WTC11 (cell line): ENCODE measurements at regions not wholly inside any gene's neighbourhood (a gene's known extent, or its start where the extent isn't known, plus 50 kb on each side); places are given as distances from the start of the nearest gene placed in this dataset.

ENCODE experiments used
- ATAC-seq: fragments of 200-7000 bp; cut with Tn5 transposase; 2 replicates; pipeline ENCODE4 v1.10.0; 2021; ENCODE audit warnings: mild to moderate bottlenecking, moderate library complexity
- CTCF ChIA-PET: fragments of 300-600 bp; sonication (Branson Sonifier 250); formaldehyde crosslinking; loops from one replicate; lab custom pipeline; 2021; ENCODE audit warnings: antibody characterized with exemption; lab: Charles Lee
- POLR2A ChIA-PET: fragments of 350-600 bp; sonication (Branson Sonifier 250); formaldehyde crosslinking; loops from one replicate; lab custom pipeline; 2021; ENCODE audit warnings: antibody characterized with exemption; lab: Charles Lee
- DNase-seq: peaks from one replicate; pipeline ENCODE4 v3.0.0; 2021; ENCODE audit warnings: low spot score
- H3K27ac Mint-ChIP-seq: 2 replicates; pipeline ENCODE4 v1.8.0; 2021; ENCODE audit warnings: mixed read lengths
- H3K27me3 Mint-ChIP-seq: 2 replicates; pipeline ENCODE4 v1.8.0; 2021; ENCODE audit warnings: low read depth, mild to moderate bottlenecking, moderate library complexity, mixed read lengths
- H3K36me3 Mint-ChIP-seq: 2 replicates; pipeline ENCODE4 v1.8.0; 2021; ENCODE audit warnings: mixed read lengths
- H3K4me1 Mint-ChIP-seq: 2 replicates; pipeline ENCODE4 v1.8.0; 2022; ENCODE audit warnings: mixed read lengths
- H3K4me3 Mint-ChIP-seq: 2 replicates; pipeline ENCODE4 v1.8.0; 2021; ENCODE audit warnings: mild to moderate bottlenecking, moderate library complexity, mixed read lengths
- H3K9me3 Mint-ChIP-seq: 2 replicates; pipeline ENCODE4 v1.8.0; 2021; ENCODE audit warnings: mixed read lengths
- CBFB ChIP-seq: sonication (generic); formaldehyde crosslinking; IDR thresholded peaks from 2 replicates; pipeline ENCODE4 v1.8.1; 2022; ENCODE audit warnings: mild to moderate bottlenecking, low read depth, missing genetic modification reagents
- CREM ChIP-seq: sonication (generic); formaldehyde crosslinking; IDR thresholded peaks from 2 replicates; pipeline ENCODE4 v1.8.1; 2022; ENCODE audit warnings: mild to moderate bottlenecking, missing genetic modification reagents, moderate library complexity
- E2F5 ChIP-seq: sonication (generic); formaldehyde crosslinking; IDR thresholded peaks from 2 replicates; pipeline ENCODE4 v1.8.1; 2022; ENCODE audit warnings: mild to moderate bottlenecking, moderate library complexity, missing genetic modification reagents
- FOXP1 ChIP-seq: sonication (generic); formaldehyde crosslinking; IDR thresholded peaks from 2 replicates; pipeline ENCODE4 v1.8.0; 2022; ENCODE audit warnings: missing genetic modification reagents, mild to moderate bottlenecking, moderate library complexity, borderline replicate concordance
- IRF2 ChIP-seq: sonication (generic); formaldehyde crosslinking; IDR thresholded peaks from 2 replicates; pipeline ENCODE4 v1.8.0; 2022; ENCODE audit warnings: low read depth, missing genetic modification reagents, borderline replicate concordance
- JAZF1 ChIP-seq: fragments of 250-450 bp; sonication (Bioruptor Pico); IDR thresholded peaks from 2 replicates; pipeline ENCODE4 v1.9.0; 2021; ENCODE audit warnings: moderate library complexity, mild to moderate bottlenecking, inconsistent platforms
- MXD4 ChIP-seq: fragments of 250-450 bp; sonication (Bioruptor Pico); IDR thresholded peaks from 2 replicates; pipeline ENCODE4 v1.8.0; 2021; ENCODE audit warnings: mild to moderate bottlenecking, moderate library complexity, borderline replicate concordance
- NFE2L1 ChIP-seq: sonication (generic); formaldehyde crosslinking; IDR thresholded peaks from 2 replicates; pipeline ENCODE4 v1.8.1; 2023; ENCODE audit warnings: missing genetic modification reagents
- SMAD3 ChIP-seq: sonication (generic); formaldehyde crosslinking; IDR thresholded peaks from 2 replicates; pipeline ENCODE4 v1.8.0; 2022; ENCODE audit warnings: missing genetic modification reagents, mild to moderate bottlenecking, borderline replicate concordance
- SMAD4 ChIP-seq: sonication (generic); formaldehyde crosslinking; IDR thresholded peaks from 2 replicates; pipeline ENCODE4 v1.8.0; 2022; ENCODE audit warnings: mild to moderate bottlenecking, missing genetic modification reagents
- SP1 ChIP-seq: sonication (generic); formaldehyde crosslinking; conservative IDR thresholded peaks from 2 replicates; pipeline ENCODE4 v1.8.1; 2022; ENCODE audit warnings: missing genetic modification reagents
- ZNF121 ChIP-seq: sonication (generic); formaldehyde crosslinking; IDR thresholded peaks from 2 replicates; pipeline ENCODE4 v1.8.0; 2023; ENCODE audit warnings: missing genetic modification reagents
- ZNF263 ChIP-seq: sonication (generic); formaldehyde crosslinking; IDR thresholded peaks from 2 replicates; pipeline ENCODE4 v1.8.1; 2022; ENCODE audit warnings: low read depth, mild to moderate bottlenecking, moderate library complexity, missing genetic modification reagents
- ZNF416 ChIP-seq: fragments of 250-450 bp; sonication (Bioruptor Pico); IDR thresholded peaks from 2 replicates; pipeline ENCODE4 v1.9.0; 2021; ENCODE audit warnings: mild to moderate bottlenecking, inconsistent platforms
- TF ChIP-seq, protein P1 (sequence below): fragments of 250-450 bp; sonication (Bioruptor Pico); IDR thresholded peaks from 2 replicates; pipeline ENCODE4 v1.9.0; 2021; ENCODE audit warnings: mild to moderate bottlenecking, borderline replicate concordance
- TF ChIP-seq, protein P2 (sequence below): sonication (generic); formaldehyde crosslinking; IDR thresholded peaks from 2 replicates; pipeline ENCODE4 v1.8.1; 2023; ENCODE audit warnings: mild to moderate bottlenecking, missing genetic modification reagents, moderate library complexity
- TF ChIP-seq, protein P3 (sequence below): sonication (generic); formaldehyde crosslinking; IDR thresholded peaks from 2 replicates; pipeline ENCODE4 v1.8.0; 2022; ENCODE audit warnings: mild to moderate bottlenecking, missing genetic modification reagents
- TF ChIP-seq, protein P4 (sequence below): fragments of 250-450 bp; sonication (Bioruptor Pico); IDR thresholded peaks from 2 replicates; pipeline ENCODE4 v1.8.0; 2021; ENCODE audit warnings: mild to moderate bottlenecking

DNA sequence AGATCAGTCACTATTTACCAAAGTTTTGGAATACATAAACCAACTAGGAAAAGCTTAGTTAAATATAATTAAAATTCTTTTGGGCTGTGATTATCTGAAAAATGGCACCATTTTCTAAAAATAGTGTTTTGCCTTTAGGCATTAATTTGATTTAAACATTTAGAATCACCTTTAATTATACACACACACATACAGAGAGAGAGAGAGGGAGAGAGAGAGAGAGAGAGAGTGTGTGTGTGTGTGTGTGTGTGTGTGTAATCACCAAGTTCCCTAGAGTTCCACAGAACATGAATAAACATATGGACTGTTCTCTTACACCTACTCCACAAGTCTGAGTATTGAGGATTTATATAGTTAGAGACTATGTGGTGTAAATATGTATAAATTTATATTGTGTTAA is 141.2 kb upstream of the ATXN1 start:
- ChIA-PET POLR2A (no interaction called here), CTCF (no interaction called here)
- no peak for ATAC-seq
- Mint-ChIP-seq H3K27ac (no peak overlapping the region), H3K27me3 (no peaks in the 10 kb centered on the region), H3K36me3 (no peaks in the 10 kb centered on the region), H3K9me3 (no peaks in the 10 kb centered on the region), H3K4me3 (no peak overlapping the region), H3K4me1 (peaks cover 13% of the 10 kb centered on the region)
- TF ChIP-seq SP1 (CRISPR knock-in tag) (no peak), E2F5 (CRISPR knock-in tag) (no peak), FOXP1 (CRISPR knock-in tag) (no peak)
- TF ChIP-seq, protein P1, sequence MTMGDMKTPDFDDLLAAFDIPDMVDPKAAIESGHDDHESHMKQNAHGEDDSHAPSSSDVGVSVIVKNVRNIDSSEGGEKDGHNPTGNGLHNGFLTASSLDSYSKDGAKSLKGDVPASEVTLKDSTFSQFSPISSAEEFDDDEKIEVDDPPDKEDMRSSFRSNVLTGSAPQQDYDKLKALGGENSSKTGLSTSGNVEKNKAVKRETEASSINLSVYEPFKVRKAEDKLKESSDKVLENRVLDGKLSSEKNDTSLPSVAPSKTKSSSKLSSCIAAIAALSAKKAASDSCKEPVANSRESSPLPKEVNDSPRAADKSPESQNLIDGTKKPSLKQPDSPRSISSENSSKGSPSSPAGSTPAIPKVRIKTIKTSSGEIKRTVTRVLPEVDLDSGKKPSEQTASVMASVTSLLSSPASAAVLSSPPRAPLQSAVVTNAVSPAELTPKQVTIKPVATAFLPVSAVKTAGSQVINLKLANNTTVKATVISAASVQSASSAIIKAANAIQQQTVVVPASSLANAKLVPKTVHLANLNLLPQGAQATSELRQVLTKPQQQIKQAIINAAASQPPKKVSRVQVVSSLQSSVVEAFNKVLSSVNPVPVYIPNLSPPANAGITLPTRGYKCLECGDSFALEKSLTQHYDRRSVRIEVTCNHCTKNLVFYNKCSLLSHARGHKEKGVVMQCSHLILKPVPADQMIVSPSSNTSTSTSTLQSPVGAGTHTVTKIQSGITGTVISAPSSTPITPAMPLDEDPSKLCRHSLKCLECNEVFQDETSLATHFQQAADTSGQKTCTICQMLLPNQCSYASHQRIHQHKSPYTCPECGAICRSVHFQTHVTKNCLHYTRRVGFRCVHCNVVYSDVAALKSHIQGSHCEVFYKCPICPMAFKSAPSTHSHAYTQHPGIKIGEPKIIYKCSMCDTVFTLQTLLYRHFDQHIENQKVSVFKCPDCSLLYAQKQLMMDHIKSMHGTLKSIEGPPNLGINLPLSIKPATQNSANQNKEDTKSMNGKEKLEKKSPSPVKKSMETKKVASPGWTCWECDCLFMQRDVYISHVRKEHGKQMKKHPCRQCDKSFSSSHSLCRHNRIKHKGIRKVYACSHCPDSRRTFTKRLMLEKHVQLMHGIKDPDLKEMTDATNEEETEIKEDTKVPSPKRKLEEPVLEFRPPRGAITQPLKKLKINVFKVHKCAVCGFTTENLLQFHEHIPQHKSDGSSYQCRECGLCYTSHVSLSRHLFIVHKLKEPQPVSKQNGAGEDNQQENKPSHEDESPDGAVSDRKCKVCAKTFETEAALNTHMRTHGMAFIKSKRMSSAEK (CRISPR knock-in tag) = no peak
- TF ChIP-seq, protein P2, sequence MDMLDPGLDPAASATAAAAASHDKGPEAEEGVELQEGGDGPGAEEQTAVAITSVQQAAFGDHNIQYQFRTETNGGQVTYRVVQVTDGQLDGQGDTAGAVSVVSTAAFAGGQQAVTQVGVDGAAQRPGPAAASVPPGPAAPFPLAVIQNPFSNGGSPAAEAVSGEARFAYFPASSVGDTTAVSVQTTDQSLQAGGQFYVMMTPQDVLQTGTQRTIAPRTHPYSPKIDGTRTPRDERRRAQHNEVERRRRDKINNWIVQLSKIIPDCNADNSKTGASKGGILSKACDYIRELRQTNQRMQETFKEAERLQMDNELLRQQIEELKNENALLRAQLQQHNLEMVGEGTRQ (CRISPR knock-in tag) = no peak
- no peak for DNase-seq

DNA sequence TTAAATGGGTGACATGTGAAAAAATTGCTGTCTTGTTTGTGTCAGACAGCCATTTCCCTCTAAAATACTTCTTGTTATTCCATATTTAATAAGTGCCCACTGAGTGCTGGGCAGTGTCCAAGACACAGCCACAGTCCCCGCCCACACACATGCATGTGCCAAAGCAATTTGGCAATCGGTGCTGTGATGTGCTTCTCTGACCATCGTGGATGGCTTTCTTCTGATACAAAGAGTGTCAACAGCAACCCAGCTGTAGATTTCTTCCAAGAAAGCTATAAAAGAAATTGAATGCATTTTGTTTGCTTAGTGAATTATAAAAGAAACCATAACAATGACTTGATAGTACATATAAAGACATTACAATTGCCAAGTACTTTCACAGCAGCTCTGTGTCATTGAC is 140.5 kb upstream of the ATXN1 start:
- POLR2A ChIA-PET = no interaction called here
- no peak for DNase-seq
- CTCF ChIA-PET = no interaction called here
- ATAC-seq = no peak
- Mint-ChIP-seq H3K9me3 (no peaks in the 10 kb centered on the region), H3K4me1 (peaks cover 13% of the 10 kb centered on the region), H3K36me3 (no peaks in the 10 kb centered on the region)
- TF ChIP-seq ZNF263 (no peak), IRF2 (CRISPR knock-in tag) (no peak), CREM (CRISPR knock-in tag) (no peak), ZNF121 (CRISPR knock-in tag) (no peak), NFE2L1 (CRISPR knock-in tag) (no peak), JAZF1 (CRISPR knock-in tag) (no peak), CBFB (CRISPR knock-in tag) (no peak), SMAD4 (CRISPR knock-in tag) (no peak), SMAD3 (CRISPR knock-in tag) (no peak), ZNF416 (CRISPR knock-in tag) (no peak), MXD4 (CRISPR knock-in tag) (no peak)
- TF ChIP-seq, protein P3, sequence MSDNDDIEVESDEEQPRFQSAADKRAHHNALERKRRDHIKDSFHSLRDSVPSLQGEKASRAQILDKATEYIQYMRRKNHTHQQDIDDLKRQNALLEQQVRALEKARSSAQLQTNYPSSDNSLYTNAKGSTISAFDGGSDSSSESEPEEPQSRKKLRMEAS = no peak
- TF ChIP-seq, protein P4, sequence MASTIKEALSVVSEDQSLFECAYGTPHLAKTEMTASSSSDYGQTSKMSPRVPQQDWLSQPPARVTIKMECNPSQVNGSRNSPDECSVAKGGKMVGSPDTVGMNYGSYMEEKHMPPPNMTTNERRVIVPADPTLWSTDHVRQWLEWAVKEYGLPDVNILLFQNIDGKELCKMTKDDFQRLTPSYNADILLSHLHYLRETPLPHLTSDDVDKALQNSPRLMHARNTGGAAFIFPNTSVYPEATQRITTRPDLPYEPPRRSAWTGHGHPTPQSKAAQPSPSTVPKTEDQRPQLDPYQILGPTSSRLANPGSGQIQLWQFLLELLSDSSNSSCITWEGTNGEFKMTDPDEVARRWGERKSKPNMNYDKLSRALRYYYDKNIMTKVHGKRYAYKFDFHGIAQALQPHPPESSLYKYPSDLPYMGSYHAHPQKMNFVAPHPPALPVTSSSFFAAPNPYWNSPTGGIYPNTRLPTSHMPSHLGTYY (CRISPR knock-in tag) = no peak
- TF ChIP-seq, all 79 proteins: peak for 0
- Mint-ChIP-seq H3K27ac (no peak overlapping the region), H3K27me3 (no peaks in the 10 kb centered on the region), H3K4me3 (no peak overlapping the region)
